HL-60/S4 (cell line): ENCODE measurements at regions not wholly inside any gene's neighbourhood (a gene's known extent, or its start where the extent isn't known, plus 50 kb on each side); places are given as distances from the start of the nearest gene placed in this dataset.

Experiments used
- in situ Hi-C: fragments of 300-500 bp; cut with MboI; formaldehyde crosslinking; loops from 2 replicates; pipeline ENCODE4 v1.14.3; 2022; ENCODE audit warnings: low sequenced_read_pairs

- in situ Hi-C loops: no loop called here
Observed at GRCh38 chr4:182139491-182139890, 103.7 kb upstream of the TENM3 start.

GRCh38 chr4:182140547-182140946 is 102.7 kb upstream of the TENM3 start:
- in situ Hi-C loops: no loop called here

GRCh38 chr4:182141061-182141460 is 102.1 kb upstream of the TENM3 start:
- in situ Hi-C loops: no loop called here

- in situ Hi-C loops: no loop called here
Observed at GRCh38 chr4:182142176-182143085, 100.8 kb upstream of the TENM3 start.

GRCh38 chr4:182143086-182143821 is 99.9 kb upstream of the TENM3 start:
- in situ Hi-C loops: no loop called here

GRCh38 chr4:182143822-182144625 is 99.2 kb upstream of the TENM3 start:
- in situ Hi-C loops: no loop called here

GRCh38 chr4:182144626-182145333 is 98.4 kb upstream of the TENM3 start:
- in situ Hi-C loops: no loop called here

GRCh38 chr4:182145334-182145905 is 97.8 kb upstream of the TENM3 start:
- in situ Hi-C loops: no loop called here

- in situ Hi-C loops: no loop called here
Observed at GRCh38 chr4:182147391-182147790, 95.8 kb upstream of the TENM3 start.

- in situ Hi-C loops: no loop called here
Observed at GRCh38 chr4:182150645-182151044, 92.6 kb upstream of the TENM3 start.

GRCh38 chr4:182155806-182156205 is 87.4 kb upstream of the TENM3 start:
- in situ Hi-C loops: no loop called here

- in situ Hi-C loops: no loop called here
Observed at GRCh38 chr4:182163180-182163579, 80.0 kb upstream of the TENM3 start.

- in situ Hi-C loops: no loop called here
Observed at GRCh38 chr4:182169572-182169971, 73.6 kb upstream of the TENM3 start.

GRCh38 chr4:182169987-182170386 is 73.2 kb upstream of the TENM3 start:
- in situ Hi-C loops: no loop called here

GRCh38 chr4:182170417-182170935 is 72.7 kb upstream of the TENM3 start:
- in situ Hi-C loops: no loop called here

GRCh38 chr4:182174979-182175378 is 68.2 kb upstream of the TENM3 start:
- in situ Hi-C loops: no loop called here

- in situ Hi-C loops: no loop called here
Observed at GRCh38 chr4:182175788-182176519, 67.2 kb upstream of the TENM3 start.

GRCh38 chr4:182177166-182177565 is 66.0 kb upstream of the TENM3 start:
- in situ Hi-C loops: no loop called here

GRCh38 chr4:182179105-182179504 is 64.1 kb upstream of the TENM3 start:
- in situ Hi-C loops: no loop called here
